ENCODE measurements at regions not wholly inside any gene's neighbourhood (a gene's known extent, or its start where the extent isn't known, plus 50 kb on each side); places are given as distances from the start of the nearest gene placed in this dataset.

DNA sequence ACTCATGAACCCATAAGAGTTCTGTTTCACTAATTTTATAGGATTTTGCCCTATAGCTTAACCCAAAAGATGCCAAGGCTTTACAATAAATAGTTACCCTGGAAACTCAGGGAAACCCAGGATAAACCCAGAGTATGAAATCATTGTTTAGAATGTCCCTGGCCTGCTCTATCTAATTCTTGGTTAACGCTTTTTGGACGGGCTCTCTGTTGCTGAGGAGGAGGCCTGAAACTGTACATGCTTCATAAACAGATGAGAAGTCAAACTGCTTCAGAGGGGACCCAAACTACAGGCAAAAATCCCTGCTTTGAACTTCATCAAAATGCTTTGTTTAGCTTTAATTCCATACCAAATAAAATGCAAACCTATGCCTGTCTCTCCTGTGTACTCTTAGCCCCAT is 291.9 kb downstream of the SH3GL2 start:
- TF ChIP-seq, protein P1, sequence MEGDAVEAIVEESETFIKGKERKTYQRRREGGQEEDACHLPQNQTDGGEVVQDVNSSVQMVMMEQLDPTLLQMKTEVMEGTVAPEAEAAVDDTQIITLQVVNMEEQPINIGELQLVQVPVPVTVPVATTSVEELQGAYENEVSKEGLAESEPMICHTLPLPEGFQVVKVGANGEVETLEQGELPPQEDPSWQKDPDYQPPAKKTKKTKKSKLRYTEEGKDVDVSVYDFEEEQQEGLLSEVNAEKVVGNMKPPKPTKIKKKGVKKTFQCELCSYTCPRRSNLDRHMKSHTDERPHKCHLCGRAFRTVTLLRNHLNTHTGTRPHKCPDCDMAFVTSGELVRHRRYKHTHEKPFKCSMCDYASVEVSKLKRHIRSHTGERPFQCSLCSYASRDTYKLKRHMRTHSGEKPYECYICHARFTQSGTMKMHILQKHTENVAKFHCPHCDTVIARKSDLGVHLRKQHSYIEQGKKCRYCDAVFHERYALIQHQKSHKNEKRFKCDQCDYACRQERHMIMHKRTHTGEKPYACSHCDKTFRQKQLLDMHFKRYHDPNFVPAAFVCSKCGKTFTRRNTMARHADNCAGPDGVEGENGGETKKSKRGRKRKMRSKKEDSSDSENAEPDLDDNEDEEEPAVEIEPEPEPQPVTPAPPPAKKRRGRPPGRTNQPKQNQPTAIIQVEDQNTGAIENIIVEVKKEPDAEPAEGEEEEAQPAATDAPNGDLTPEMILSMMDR (conservative IDR thresholded peaks at IDR 0.05): no peak
- no peak for TF ChIP-seq ZFX (IDR thresholded peaks at IDR 0.05)

Measured in C4-2B (cell line).